Aorta (tissue), 5 donors: ENCODE measurements at regions not wholly inside any gene's neighbourhood (a gene's known extent, or its start where the extent isn't known, plus 50 kb on each side); places are given as distances from the start of the nearest gene placed in this dataset.

Experiments
- ATAC-seq: fragments of 200-7000 bp; cut with Tn5 transposase; one replicate; pipeline ENCODE4 v1.9.1; 2022; ENCODE audit warnings: moderate library complexity; ENCODE audit not compliant: low FRiP score
- DNase-seq, 2 donors: peaks; one replicate each; pipeline ENCODE4 v3.0.0-alpha.2; 2020
- H3K27ac ChIP-seq, 2 donors: one replicate each; pipeline ENCODE4 v1.5.1; 2013; ENCODE audit warnings: low read length in 2 of 2, mild to moderate bottlenecking in 2 of 2, moderate library complexity in 2 of 2, control low read depth in 1 of 2, inconsistent platforms in 1 of 2, low read depth in 1 of 2
- H3K27me3 ChIP-seq, 2 donors: one replicate each; pipeline ENCODE4 v1.6.1; 2013; ENCODE audit warnings: control low read depth in 1 of 2, low read length in 1 of 2, mild to moderate bottlenecking in 1 of 2, moderate library complexity in 1 of 2; ENCODE audit not compliant: insufficient read depth in 2 of 2, control insufficient read depth in 1 of 2
- H3K36me3 ChIP-seq, 2 donors: one replicate each; pipeline ENCODE4 v1.6.1; 2013; ENCODE audit warnings: control low read depth in 1 of 2, low read length in 1 of 2, mild to moderate bottlenecking in 1 of 2; ENCODE audit not compliant: insufficient read depth in 2 of 2, control insufficient read depth in 1 of 2
- H3K4me1 ChIP-seq, 2 donors: one replicate each; pipeline ENCODE4 v1.6.1; 2013; ENCODE audit warnings: low read length in 2 of 2, control low read depth in 1 of 2, mild to moderate bottlenecking in 1 of 2, moderate library complexity in 1 of 2; ENCODE audit not compliant: insufficient read depth in 2 of 2, control insufficient read depth in 1 of 2
- H3K4me3 ChIP-seq, 2 donors: one replicate each; pipeline ENCODE4 v1.5.1; 2013; ENCODE audit warnings: low read length in 2 of 2, control low read depth in 1 of 2, mild to moderate bottlenecking in 1 of 2
- H3K9me3 ChIP-seq: one replicate; pipeline ENCODE4 v1.6.1; 2013; ENCODE audit warnings: mild to moderate bottlenecking, low read length; ENCODE audit not compliant: control insufficient read depth
- WGBS, 2 donors: extraction: QIAGEN DNeasy Blood & Tissue Kit; methylation state at CpG; one replicate each; pipeline ENCODE4 v1.1.7; 2013; 5-methylcytosine and 5-hydroxymethylcytosine counted together
- intact Hi-C, 2 donors: fragments of 100-400 bp; cut with DNase I; formaldehyde crosslinking; loops; one replicate each; pipeline versions ENCODE4 v1.14.2 to v1.15.0; 2022
- donor health status: healthy with polysubstance abuse.
- donor health status: Bipolar disorder and iron deficiency.
- donor health status: DM: no; HTN: no; CAD: no.
- donor health status: DM: no; HTN: no; CAD: no.
- donor health status: DM: yes; HTN: yes; CAD: no.

DNA sequence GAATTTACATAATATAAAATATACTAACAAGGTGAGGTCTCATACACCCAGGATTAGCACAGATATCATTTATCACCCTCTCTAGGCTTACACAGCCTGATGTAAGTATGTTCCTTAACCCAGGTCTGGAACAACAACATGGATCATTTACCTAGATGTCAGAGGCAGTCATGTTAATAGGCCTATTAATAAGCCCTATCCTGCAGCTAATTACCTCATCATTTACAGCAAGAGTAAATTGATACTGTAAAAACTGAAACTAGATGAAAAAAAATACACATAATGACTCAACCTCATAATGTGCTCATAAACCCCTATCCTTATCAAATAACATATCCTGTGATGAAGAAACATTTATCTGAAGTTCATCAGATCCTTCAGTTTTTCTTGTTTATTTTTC, 334.3 kb upstream of the MANEA start:
- intact Hi-C loops, result no loop called here
- no peak for DNase-seq
- no peaks in the 10 kb centered on the region for H3K9me3 ChIP-seq
- ATAC-seq, result no peak
- H3K27ac ChIP-seq, result no peak overlapping the region
- no peak overlapping the region for H3K4me3 ChIP-seq
- H3K36me3 ChIP-seq, result no peaks in the 10 kb centered on the region
- H3K4me1 ChIP-seq, result no peaks in the 10 kb centered on the region
- H3K27me3 ChIP-seq, result no peaks in the 10 kb centered on the region

DNA sequence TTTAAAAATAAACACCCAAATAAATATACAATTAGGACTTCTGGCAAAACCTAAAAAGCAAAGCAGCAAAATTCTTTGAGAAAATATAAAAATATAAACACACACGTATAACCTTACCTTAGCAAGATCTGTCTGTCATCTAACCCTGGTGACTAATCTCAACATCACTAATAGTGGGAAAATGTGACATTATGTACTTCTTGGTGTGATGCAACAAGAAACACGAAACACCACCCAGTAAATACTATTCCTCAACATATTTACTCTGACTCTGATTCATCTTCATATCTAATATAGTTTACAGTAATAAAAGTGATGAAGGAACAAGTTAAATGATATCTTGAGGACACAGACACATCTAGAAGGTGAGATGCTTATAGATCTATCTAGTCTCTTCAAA, 332.6 kb upstream of the MANEA start:
- WGBS, 2 donors, result 56 to 69% methylated on average over 2 of the region's 2 CpGs
- intact Hi-C loops, result no loop called here
- no peaks in the 10 kb centered on the region for H3K9me3 ChIP-seq
- DNase-seq (no peak), ATAC-seq (no peak)
- no peaks in the 10 kb centered on the region for H3K36me3 ChIP-seq
- no peak overlapping the region for H3K4me3 ChIP-seq
- no peaks in the 10 kb centered on the region for H3K27me3 ChIP-seq
- no peaks in the 10 kb centered on the region for H3K4me1 ChIP-seq
- H3K27ac ChIP-seq, result no peak overlapping the region

DNA sequence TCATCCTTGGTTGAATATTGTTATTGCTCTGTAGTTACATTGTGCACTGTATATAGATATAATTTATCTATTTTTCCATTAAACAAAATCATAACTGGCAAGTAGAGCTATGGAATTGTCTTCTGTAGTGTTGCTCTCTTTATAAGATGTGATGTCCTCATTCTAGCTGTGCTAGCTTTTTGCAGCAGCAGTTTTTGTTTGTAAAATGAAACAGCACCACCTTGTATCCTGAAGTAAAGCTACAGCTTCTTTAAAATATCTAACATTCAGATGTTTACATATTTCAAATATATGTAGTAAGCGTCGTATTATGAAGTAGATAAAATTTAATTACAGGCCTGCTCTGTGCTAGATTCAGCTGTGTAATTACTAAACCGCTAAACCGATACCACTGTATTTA, 328.8 kb upstream of the MANEA start:
- Histone ChIP-seq H3K27me3 (no peaks in the 10 kb centered on the region), H3K27ac (no peak overlapping the region), H3K9me3 (no peaks in the 10 kb centered on the region), H3K4me1 (no peaks in the 10 kb centered on the region), H3K4me3 (no peak overlapping the region), H3K36me3 (no peaks in the 10 kb centered on the region)
- ATAC-seq (no peak), DNase-seq (no peak)
- 92 to 93% methylated on average over 4 of the region's 4 CpGs for WGBS, 2 donors
- intact Hi-C loops, result no loop called here

DNA sequence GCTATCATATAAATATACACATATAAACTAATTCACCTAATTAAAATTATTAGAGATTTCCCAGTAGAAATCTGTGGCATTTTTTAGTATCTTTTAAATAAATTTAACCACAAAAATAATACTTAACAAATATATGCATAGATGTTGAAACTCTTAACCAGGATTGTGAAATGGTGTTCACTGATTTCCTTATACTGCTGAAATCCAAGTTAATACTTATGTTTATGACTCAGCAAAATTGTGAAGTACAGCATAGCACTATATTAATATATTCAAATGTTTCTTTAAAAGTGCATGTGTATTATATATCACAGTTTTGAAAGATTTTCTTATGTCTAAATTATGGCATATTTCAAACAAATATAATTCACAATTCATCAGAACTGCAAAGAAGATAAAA, 328.2 kb upstream of the MANEA start:
- H3K9me3 ChIP-seq, result no peaks in the 10 kb centered on the region
- ATAC-seq, result no peak
- intact Hi-C loops, result no loop called here

DNA sequence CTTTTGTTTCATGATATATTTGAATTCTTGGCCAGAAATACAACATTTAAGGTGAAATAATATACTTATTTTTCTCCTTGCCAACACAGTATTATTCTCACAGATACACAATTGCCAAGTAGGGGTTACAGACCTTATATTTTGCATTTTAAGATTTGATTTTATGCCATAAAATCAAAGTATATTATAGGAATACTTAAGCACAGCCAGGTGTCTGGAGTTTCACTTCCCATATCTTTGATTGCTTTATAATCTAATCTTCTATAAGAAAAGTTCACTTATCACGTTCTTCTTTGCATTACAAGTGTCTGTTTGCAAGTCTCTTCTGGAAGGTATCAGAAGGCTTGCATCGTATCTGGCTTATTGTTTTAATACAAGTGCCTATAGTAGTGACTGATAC, 327.7 kb upstream of the MANEA start:
- H3K27ac ChIP-seq, result no peak overlapping the region

More for the DNA sequence above, 328.2 kb upstream of the MANEA start:
- Histone ChIP-seq H3K36me3 (no peaks in the 10 kb centered on the region), H3K4me1 (no peaks in the 10 kb centered on the region), H3K27ac (no peak overlapping the region), H3K4me3 (no peak overlapping the region), H3K27me3 (no peaks in the 10 kb centered on the region)
- no peak for DNase-seq

DNA sequence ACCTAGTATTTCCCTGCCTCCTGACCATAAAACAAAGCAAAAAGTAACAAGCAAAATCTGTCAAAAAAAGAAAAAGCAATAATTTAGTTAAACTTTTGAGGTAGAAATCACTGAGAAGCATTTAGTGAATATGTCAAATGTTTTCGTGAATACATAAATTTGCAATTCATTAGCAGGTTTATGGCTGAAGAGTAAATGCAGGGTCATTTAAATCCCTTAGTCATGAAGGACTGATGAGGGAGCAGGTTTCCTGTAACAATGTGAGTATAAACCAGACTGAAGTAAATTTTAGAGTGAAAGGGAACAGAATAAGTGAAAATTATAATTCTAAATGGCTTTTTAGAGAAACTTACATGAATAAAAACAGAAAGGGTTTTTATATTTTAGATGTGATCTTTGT, 313.5 kb upstream of the MANEA start:
- Histone ChIP-seq H3K4me1 (no peaks in the 10 kb centered on the region), H3K36me3 (no peaks in the 10 kb centered on the region), H3K9me3 (peaks cover 2% of the 10 kb centered on the region), H3K27me3 (no peaks in the 10 kb centered on the region), H3K4me3 (no peak overlapping the region), H3K27ac (no peak overlapping the region)
- 0 to 100% methylated on average over 1 of the region's 1 CpG for whole genome bisulfite sequencing, 2 donors
- DNase-seq (no peak), ATAC-seq (no peak)
- intact Hi-C loops, result no loop called here

More for the DNA sequence above, 327.7 kb upstream of the MANEA start:
- no peaks in the 10 kb centered on the region for H3K4me1 ChIP-seq
- H3K9me3 ChIP-seq, result no peaks in the 10 kb centered on the region
- DNase-seq, result no peak
- no peaks in the 10 kb centered on the region for H3K36me3 ChIP-seq
- H3K4me3 ChIP-seq, result no peak overlapping the region
- whole genome bisulfite sequencing, 2 donors, result 45 to 51% methylated on average over 2 of the region's 2 CpGs
- intact Hi-C loops, result no loop called here
- no peaks in the 10 kb centered on the region for H3K27me3 ChIP-seq
- no peak for ATAC-seq

DNA sequence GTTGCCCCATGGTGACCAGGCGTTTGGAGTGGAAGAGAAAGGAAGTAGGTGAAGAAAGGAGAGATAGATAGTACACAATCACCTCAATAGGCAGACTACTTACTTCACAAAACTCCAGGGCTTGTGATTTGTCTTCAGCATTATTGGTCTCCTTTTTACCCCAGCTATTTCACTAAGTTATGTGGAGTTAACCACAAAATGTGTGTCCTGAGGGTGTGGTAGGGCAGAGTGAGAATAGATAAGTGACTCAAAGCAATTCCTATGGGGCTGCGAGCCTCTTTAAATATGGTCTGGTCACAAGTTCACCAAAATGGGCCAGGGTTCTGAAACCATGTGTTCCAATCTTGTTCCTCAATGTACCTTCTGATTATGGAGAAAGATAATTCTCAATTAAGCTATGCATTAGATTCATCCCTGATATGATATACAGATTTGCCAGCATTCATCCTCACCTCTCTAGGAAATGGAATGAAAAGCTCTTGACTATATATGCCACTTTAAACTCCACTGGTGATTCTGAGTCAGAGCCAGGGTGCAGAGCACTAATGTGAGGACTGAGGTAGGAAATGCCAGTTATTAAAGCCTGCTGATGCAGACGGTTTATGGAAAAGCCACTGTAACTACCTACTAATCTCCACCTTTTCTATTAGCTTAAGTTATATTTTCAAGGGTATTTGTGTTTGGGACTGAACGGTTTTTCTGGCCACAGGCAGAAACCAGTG, 310.6 kb upstream of the MANEA start:
- Histone ChIP-seq H3K27me3 (no peaks in the 10 kb centered on the region), H3K9me3 (no peaks in the 10 kb centered on the region), H3K4me3 (no peak overlapping the region), H3K27ac (no peak overlapping the region), H3K36me3 (no peaks in the 10 kb centered on the region), H3K4me1 (no peaks in the 10 kb centered on the region)
- DNase-seq, result no peak
- intact Hi-C loops, result no loop called here
- WGBS, 2 donors, result 74 to 77% methylated on average over 4 of the region's 4 CpGs
- ATAC-seq, result no peak

DNA sequence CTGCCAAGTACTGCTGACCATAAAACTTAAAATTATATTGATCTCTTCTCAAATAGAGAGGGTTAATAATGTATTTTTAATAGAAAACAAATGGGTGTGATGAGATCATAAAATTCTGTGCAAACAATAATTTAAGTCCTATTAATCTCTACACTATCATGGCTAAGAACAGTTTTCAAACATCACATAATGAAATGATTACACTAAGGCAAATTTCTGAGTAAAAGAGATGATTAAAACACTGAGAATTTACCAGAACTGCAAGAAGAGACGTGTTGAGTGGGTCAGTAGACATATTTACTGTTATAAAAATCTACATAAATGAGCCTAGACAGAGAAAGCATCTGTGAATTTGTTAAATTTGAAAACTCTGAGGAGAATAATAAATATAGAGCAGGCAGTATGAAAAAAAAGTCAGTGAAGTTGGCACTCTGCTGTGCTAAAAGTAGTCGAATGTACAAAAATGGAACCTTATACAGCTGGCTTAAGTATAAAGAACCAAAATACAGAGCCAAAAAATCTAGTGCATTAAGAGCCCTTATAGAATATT, 302.6 kb upstream of the MANEA start:
- WGBS, 2 donors, result 6 to 9% methylated on average over 2 of the region's 2 CpGs
- intact Hi-C loops, result no loop called here
- no peaks in the 10 kb centered on the region for H3K4me1 ChIP-seq
- no peaks in the 10 kb centered on the region for H3K27me3 ChIP-seq
- no peaks in the 10 kb centered on the region for H3K9me3 ChIP-seq
- ATAC-seq (no peak), DNase-seq (no peak)
- H3K4me3 ChIP-seq, result no peak overlapping the region
- no peaks in the 10 kb centered on the region for H3K36me3 ChIP-seq
- H3K27ac ChIP-seq, result no peak overlapping the region

DNA sequence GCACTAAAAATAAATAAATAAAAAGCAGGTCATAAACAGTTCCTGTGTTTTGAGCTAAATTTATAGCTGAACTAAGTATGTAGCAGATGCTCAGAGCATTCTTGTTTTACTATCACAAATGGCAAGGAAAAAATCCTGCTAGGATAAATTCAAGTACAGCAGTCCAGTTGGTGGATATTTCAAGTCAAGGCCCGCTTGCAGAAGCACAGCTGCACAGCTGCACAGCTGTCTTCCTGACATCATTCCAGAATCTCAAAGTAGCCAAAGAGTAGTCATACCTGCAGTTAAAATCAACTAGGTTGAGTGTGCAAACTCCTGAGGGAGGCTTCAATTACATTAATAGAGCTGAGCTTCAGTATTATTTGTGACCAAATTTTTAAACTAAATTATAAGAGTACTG, 297.7 kb upstream of the MANEA start:
- no peaks in the 10 kb centered on the region for H3K9me3 ChIP-seq
- ATAC-seq (no peak), DNase-seq (no peak)
- no peaks in the 10 kb centered on the region for H3K36me3 ChIP-seq
- H3K27me3 ChIP-seq, result no peaks in the 10 kb centered on the region
- no peak overlapping the region for H3K27ac ChIP-seq
- WGBS, 2 donors, result 83 to 85% methylated on average over 1 of the region's 1 CpG
- intact Hi-C loops, result no loop called here
- no peak overlapping the region for H3K4me3 ChIP-seq
- H3K4me1 ChIP-seq, result no peaks in the 10 kb centered on the region
